ENCODE measurements at regions not wholly inside any gene's neighbourhood (a gene's known extent, or its start where the extent isn't known, plus 50 kb on each side); places are given as distances from the start of the nearest gene placed in this dataset.
"Not testable (repeated sequence)": the region's sequence is repeated elsewhere in the genome, so short reads cannot be mapped to it uniquely, and the experiment has no call there.

DNA sequence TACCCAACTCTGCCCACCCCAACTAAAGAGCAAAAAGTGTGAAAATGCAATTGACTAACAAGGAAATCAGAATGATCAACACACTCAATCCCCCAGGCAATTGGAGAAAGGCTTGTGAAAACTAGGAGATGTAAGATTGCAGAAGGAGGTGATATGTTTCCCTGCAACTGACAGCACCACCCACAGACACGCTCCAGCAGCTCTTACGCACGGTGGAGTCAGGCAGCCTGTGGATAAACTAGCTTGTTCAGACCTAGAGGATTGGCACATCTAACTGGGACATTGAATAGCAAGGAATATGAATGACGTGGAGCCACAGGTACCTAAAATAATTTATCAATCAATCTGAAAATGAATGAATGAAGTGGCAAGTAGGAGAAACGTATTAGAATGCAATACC, 125.7 kb upstream of the MYO3A start:
- DNase-seq (ENCODE audit: low spot score) = no peak

DNA sequence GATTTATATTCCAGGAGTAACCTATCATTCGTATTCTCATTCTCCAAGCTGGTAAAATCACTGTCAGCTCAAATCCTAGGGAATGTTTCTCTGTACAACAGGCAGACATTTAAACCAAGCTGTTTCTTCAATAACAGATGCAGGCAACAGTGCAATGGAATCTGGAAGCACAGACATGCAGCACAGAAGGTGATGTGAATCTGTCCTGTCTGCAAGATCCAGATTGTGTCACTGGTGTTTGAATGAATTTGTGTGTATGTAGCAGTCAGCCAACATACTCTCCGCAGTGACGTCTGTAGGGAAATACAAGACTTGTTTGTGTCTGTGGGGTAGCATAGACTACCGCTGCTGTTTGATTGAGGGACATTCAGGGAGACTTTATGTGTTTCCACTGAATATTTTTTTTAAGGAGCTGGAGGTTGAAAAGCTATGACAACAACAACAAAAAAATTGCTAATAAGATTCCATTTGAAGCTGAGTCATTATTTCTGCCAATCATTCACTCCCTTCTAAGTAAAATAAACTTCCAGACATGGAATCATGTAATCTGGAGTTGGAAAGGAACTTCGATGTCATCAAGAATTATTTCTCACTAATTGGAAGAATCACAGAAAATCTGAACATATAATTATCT, 122.9 kb upstream of the MYO3A start:
- DNase-seq (ENCODE audit: low spot score) = no peak

DNA sequence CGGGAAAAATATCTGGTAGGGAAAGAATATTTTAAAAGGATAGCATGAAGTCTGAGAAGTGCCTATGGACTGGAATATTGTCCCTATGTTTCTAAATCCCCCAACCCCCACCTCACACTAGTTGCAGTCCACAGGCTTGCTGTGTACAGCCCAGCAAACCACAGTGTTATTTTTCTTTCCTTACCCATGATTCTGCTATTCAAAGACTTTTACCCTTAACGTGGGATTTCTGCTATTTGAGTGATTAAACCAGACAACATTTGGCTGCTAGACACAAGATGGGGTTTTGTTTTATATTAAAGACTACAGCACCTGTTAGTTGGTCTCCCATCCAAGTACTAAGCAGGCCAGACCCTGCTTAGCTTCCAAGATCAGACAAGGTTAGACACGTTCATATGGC, 120.5 kb upstream of the MYO3A start:
- no peak for DNase-seq (ENCODE audit: low spot score)

DNA sequence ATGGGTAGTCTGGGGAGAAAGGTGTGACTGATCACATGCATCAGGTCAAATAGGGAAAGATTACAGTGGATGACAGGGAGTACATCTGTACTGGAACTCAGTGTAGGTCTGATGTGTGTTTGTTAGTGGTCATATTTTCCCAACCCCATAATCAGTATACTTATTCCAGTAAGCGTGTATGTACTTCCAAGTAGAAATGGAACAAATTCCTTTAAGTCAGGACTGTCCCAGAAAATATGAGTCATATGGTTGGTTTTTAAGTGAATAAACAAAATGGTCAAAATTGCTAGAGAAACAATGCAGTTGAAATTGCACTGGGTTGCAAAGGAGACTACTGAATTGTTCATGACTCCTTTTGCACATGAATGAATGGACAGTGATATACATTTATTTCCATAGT, 118.8 kb upstream of the MYO3A start:
- no peak for DNase-seq (ENCODE audit: low spot score)

DNA sequence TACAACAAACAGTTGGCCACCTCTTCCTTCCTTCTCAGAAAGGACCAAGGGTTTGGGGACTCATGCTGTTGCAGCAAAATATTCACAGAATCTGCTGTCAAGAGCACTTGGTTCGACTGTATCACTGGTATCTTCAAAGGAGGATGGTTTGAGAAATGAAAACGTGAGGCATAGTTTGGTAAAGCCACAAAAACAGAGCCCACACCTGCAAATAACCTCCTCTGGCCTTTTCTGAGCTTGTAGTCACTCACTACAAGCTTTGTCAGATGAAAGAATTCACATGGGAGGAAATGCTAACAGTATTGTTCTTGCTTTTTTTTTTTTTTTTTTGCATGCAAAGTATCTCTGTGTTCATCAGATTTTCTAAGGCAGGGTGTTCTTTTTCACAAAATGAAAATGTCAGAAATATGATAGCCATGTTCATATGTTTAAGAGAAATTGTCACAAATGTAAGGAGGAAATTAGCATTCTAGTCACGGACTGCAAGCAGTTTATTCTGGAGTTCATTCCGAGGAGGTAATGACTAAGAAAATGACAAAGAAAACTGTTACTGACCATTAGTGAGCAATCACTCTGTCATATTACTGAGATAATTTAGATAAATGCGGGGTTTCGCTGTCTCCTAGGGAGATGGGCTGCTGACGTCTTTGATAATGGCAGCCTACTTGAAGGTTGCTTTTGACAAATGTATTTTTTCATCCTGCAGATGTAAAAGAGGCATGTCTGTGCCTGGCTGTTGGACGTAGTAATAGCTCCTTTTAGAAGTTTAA, 117.8 kb upstream of the MYO3A start:
- peak; percentile 14 for DNase-seq (ENCODE audit: low spot score)

DNA sequence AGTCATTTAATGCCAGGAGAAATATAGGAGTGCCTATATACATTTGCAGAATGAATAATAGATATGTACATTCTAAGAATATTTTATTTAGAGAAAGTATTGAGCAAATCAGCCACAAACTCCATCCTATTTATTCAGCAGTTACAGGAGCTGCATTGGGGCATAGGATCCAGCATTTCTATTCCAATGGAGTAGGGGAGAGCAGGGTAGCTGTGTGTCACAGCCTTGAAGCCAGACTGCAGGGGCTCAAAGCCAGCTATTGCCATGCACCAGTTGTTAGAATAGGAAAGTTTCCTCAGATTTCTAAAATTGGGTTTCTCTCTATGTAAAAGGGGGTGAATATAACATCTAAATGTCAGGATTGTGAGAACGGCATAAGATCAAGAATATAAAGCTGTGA, 116.8 kb upstream of the MYO3A start:
- DNase-seq (ENCODE audit: low spot score) = no peak

DNA sequence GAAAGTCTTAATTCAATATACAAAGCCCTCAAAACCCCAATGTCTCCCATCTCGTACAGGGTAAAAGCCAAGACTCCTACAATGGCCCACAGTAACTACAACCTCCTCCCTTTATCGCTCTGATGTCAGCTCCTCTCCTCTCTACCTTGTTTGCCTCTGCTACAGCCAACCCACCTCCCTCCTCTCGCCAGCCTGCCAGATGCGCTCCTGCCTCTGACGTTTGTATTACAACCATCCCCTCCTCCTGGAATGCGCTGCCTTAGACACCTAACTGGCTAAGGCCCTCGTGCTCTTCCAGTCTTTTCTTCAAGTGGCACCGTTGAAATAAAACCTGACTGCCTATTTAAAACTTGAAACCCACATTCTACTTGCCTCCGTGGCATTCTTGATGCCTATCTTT, 115.3 kb upstream of the MYO3A start:
- no peak for DNase-seq (ENCODE audit: low spot score)

DNA sequence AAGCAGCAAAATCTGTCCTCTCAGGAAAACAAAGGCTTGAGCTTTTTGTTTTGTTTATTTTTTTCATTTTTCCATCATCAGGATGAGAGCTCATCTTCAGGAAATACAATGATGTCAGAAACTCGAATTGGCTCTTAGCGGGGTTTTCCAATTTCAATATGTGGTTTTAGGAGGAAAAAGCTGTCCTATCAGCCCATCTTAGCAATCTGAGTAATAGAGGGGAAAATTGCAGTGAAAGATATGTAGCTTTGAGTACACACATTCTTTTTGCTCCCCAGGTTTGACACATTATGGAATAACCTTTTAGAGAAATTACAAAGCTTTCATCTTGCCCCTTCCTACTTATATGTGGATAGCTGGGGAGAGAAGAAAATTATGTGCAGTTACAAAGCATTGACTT, 113.6 kb upstream of the MYO3A start:
- DNase-seq (ENCODE audit: low spot score) = no peak

DNA sequence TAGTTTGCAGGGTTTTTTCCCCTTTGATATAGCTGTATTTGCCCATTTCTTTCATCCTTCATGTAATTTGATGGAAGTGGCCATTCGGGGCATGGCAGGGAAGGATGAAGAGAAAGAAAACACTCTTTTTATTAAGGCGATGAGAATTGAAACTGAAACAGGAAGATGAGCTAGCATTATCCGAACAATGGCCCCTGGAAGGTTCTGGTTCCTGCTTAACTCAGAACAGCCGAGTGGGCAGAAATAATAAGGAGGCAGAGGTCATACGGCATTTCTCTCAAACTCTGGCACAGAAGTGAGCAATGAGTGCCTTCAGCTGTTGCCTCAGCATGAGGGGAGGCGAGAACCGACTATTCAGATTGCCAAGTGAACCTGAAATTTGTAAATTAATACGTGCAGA, 113.2 kb upstream of the MYO3A start:
- no peak for DNase-seq (ENCODE audit: low spot score)

DNA sequence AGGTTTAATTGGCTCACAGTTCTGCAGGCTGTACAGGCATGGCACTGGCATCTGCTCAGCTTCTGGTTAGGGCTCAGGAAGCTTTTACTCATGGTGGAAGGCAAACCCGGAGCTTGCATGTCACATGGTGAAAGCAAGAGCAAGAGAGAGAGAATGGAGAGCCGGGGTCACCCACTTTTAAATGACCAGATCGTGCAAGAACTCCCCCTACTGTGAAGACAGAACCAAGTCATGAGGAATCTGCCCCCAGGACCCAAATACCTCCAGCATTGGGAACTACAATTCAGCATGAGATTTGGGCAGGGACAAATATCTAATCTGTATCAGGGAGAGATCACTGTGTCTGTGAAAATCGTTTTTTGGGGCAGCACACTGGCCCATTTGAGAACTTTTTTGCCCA, 110.0 kb upstream of the MYO3A start:
- no peak for DNase-seq (ENCODE audit: low spot score)

DNA sequence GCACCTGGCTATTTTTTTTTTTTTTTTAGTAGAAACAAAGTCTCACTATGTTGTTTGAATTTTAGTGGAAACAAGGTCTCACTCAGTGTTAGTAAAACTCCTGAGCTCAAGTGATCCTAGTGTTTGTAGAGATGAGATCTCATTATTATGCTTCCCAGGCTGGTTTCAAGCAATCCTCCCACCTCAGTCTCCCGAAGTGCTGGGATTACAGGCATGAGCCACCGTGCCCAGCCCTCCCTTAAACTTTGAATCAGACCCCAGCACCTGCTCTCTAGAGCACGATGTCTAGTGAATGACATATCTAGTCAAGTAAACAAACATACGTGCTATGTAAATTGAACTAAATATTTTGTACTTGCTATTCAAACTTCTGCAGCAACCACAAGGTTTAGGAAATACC, 105.6 kb upstream of the MYO3A start:
- no peak for DNase-seq (ENCODE audit: low spot score)

DNA sequence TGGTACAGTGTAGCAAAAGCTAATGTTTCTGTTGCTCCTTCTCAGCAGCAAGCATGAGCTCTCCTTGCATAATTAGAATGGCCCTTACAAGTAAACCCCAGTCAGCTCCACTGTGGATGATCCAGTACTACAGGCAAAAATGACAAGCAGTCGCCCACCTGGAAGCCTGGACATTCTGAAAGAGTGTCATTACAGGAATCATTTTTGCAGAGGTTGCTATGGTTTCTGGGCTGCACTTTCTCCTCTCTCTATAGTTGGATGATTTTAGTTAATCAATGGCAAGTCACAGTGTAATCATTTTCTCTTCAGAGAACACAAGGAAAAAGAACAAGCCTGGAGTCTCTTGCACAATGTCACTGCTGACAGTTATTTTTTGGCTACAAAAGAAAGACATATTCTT, 102.9 kb upstream of the MYO3A start:
- no peak for DNase-seq (ENCODE audit: low spot score)

DNA sequence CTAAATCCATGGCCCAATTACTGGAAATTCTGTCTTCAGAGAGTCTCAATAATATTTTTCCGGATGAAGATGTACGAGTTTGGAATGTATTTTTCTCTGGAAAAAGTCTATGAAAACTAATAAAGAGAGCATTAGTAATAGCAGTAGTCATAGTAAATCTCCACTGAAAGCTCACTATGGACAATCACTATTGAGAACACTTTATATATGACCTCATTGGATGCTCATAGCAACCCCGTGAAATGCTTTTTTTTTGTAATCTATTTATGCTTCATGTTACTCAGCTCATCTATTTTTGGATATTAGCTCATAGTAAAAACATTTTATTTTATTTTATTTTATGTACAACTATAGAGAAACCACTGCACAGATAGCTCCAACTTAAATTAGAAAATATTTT, 94.3 kb upstream of the MYO3A start:
- DNase-seq (ENCODE audit: low spot score) = no peak

DNA sequence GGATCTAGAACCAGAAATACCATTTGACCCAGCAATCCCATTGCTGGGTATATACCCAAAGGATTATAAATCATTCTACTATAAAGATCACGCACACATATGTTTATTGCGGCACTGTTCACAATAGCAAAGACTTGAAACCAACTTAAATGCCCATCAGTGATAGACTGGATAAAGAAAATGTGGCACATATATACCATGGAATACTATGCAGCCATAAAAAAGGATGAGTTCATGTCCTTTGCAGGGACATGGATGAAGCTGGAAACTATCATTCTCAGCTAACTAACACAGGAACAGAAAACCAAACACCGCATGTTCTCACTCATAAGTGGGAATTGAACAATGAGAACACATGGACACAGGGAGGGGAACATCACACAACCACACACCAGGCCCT, 93.2 kb upstream of the MYO3A start:
- not testable (repeated sequence) for DNase-seq (ENCODE audit: low spot score)

DNA sequence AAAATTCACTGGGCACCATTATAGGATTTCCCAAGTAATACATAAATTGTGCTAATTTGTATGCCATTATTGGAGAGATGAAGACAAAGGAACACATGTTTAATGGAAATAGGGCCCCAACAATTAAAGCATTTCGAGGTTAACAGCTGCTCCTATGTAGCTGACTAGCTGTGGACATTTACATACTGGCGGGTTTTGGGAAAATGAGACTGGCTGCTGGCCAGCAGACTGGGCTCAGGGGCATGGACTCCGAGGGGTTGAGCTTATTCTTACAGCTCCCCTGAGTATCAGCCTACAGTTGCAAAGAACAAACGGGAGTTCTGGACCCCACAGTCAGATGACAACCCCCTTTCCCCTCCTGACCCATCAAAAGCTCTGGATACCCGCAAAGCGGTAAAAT, 91.9 kb upstream of the MYO3A start:
- no peak for DNase-seq (ENCODE audit: low spot score)

DNA sequence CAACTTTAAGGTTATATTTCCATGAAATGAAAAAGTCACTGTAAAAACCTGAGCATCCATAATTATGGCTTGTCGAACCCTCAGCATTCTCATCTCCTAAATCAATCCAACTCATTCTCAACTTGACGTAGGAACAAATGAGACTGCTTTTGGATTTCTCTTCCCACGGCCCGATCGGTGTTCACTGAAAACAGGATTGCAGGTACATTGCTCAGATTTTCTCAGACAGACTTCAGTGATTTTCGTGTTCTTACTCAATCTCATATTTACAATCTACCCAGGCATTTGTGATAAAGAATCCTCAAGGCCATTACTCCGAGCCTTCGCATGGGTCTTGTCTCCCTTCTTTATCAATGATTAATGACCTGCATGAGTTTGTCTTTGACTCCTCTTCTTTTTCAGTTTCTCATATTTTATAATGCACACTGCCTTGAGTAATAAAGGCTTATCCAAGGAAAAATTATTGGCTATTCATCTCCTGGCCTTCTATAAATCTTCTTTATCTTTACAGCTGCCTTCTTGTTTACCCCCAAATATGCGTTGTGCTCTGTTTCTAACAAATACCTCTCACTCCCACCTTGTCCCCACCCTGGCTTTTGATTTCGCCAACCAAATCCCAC, 90.4 kb upstream of the MYO3A start:
- no peak for DNase-seq (ENCODE audit: low spot score)

DNA sequence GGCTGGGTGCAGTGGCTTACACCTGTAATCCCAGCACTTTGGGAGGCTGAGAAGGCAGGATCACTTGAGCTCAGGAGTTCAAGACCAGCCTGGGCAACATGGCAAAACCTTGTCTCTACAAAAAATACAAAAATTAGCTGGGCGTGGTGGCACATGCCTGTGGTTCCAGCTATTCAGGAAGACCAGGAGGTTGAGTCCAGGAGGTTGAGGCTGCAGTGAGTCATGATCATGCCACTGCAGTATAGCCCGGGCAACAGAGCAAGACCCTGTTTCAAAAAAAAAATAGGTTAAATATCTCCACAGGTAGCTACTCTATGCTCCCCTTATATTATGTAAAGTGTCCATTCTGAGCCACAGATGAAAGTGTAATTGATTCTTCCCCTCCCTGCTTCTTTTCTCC, 89.3 kb upstream of the MYO3A start:
- DNase-seq (ENCODE audit: low spot score) = not testable (repeated sequence)

DNA sequence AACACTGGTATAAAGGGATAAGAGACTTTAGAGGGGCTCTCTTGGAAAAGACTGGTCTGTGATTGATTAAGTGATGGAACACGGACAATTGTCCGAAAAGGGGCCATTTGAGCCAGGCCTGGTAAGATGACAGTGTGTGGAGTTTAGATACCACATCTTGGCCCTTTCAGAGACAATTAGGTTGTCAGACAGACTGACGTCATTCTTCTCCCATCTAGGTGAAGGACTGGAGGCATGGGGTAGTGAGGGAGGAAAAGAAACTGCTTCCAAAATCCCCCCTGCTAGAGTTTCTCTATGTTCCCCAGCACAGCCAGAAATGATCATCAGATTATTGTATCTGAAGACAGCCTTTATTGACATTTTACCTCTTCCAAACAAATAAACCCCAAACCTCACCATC, 84.8 kb upstream of the MYO3A start:
- DNase-seq (ENCODE audit: low spot score) = no peak

DNA sequence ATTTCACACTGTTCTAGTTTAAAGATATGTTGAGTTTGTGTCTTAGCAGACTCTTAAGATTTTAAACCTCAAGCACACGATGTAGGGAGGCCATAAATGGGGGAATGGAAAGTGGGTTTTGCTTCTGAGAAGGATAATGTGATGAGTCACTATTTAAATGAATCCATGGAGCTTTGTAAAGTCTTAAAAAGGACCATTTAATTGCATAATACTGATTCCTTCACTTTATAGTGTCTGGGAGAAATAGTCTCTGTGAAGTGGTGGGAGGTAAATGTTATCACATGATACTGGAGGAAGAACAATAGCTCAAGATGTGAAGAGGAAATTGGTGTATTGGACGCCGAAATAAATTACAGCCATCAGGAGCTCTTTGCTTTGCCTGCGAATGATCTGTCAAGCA, 84.0 kb upstream of the MYO3A start:
- no peak for DNase-seq (ENCODE audit: low spot score)

DNA sequence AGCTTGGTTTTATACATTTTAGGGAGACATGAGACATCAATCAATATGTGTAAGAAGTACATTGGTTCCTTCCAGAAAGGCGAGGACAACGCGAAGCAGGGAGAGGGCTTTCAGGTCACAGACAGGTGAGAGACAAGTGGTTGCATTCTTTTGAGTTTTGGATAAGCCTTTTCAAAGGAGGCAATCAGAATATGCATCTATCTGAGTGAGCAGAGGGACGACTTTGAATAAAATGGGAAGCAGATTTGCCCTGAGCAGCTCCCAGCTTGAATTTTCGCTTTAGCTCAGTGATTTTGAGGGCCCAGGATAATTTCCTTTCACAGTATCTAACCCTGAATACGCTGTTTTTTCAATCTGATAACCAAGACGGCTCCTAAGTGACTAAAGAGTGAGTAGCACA, 82.5 kb upstream of the MYO3A start:
- DNase-seq (ENCODE audit: low spot score) = no peak

DNA sequence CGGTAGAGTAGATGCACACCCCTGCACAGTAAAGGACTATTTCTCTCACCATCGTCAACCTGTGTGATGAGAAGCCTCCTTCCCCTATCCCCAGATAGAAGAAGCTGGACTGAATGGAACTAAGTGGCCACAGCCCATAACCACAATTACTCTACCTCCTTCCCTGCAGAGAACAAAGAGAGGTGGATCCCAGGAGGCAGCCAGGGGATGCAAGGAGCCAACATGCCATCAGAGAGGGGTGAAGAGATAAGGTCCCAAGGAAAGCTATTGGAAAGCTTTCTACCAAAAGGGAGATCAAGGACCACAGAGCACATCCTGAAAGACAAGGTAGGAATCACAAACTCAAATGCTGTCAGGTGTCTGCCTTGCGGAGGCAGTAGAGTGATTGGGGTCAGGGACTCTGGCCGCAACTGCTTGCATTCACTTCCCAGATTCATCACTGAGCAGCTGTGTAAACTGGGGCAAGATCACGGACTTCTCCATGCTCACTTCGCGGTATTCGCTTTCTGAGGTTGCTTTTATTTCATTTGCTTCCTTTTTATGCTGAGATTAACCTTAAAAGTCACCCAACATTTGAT, 81.6 kb upstream of the MYO3A start:
- no peak for DNase-seq (ENCODE audit: low spot score)

DNA sequence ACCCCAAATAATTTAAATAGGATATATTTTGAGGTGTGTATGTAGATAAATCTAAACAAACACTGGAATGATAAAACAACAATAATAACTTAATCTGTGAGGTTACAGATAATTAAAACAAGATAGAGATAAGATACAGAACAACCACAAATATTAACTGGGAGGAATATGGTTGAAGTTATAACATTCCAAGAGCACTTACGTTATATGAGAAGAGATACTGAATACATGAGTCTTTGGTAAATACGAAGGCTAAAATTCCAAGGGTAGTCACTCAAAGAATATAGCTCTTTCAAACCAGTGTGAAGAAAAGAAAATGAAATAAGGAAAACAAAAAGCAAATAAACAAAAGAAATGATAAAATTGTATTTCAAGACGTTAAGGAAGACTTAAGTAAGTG, 76.0 kb upstream of the MYO3A start:
- no peak for DNase-seq (ENCODE audit: low spot score)

DNA sequence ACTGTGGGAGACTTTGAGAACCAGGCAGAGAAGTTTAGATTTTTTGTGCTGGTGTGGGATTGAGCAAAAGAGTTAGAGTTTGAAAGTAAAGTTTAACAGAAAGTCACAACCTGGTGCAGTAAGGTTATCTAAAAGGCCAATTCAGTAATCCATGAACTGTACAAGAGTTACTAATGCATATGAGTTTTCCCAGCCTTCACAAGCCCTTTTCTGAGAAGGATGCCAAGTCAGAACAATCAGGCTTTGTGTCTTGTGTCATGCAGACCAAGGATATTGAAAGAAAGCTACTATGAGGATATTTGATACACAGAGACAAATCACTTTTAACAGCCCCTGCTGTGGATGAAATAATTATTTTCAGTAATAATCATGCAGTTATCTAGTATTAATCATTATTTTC, 68.8 kb upstream of the MYO3A start:
- peak; percentile 44 for DNase-seq (ENCODE audit: low spot score)

Data from COLO829 (cell line).